DND-41 (cell line): ENCODE measurements at regions not wholly inside any gene's neighbourhood (a gene's known extent, or its start where the extent isn't known, plus 50 kb on each side); places are given as distances from the start of the nearest gene placed in this dataset.

Source experiments
- ATAC-seq: fragments of 200-7000 bp; cut with Tn5 transposase; 3 replicates; pipeline ENCODE4 v1.9.1; 2021; ENCODE audit warnings: low read depth; ENCODE audit not compliant: insufficient read depth
- DNase-seq: peaks from one replicate; pipeline ENCODE4 v3.0.0-alpha.2; 2020
- H2AFZ ChIP-seq: 2 replicates; pipeline ENCODE4 v1.6.0; 2012; ENCODE audit warnings: low read depth, low read length
- H3K27ac ChIP-seq: 2 replicates; pipeline ENCODE4 v1.5.1; 2012; ENCODE audit warnings: low read length, inconsistent platforms
- H3K27me3 ChIP-seq: fragments of 200-600 bp; sonication (generic); 2 replicates; pipeline ENCODE4 v1.6.0; 2012; ENCODE audit warnings: low read length, mild to moderate bottlenecking, inconsistent platforms; ENCODE audit not compliant: insufficient read depth, poor library complexity
- H3K36me3 ChIP-seq: 2 replicates; pipeline ENCODE4 v1.5.1; 2012; ENCODE audit warnings: low read length, inconsistent platforms; ENCODE audit not compliant: insufficient read depth
- H3K4me1 ChIP-seq: 2 replicates; pipeline ENCODE4 v1.5.1; 2012; ENCODE audit warnings: mild to moderate bottlenecking, low read length; ENCODE audit not compliant: insufficient read depth
- H3K4me2 ChIP-seq: 2 replicates; pipeline ENCODE4 v1.6.0; 2012; ENCODE audit warnings: mild to moderate bottlenecking, moderate library complexity, low read length, inconsistent platforms; ENCODE audit not compliant: insufficient read depth
- H3K4me3 ChIP-seq, 2 experiments: fragments of 200-600 bp in 1 of 2; shearing (Covaris generic) in 1 of 2; 2 replicates each; pipeline ENCODE4 v1.5.1; 2012 to 2016; ENCODE audit warnings: inconsistent platforms in 2 of 2, low read length in 2 of 2, mild to moderate bottlenecking in 2 of 2, low read depth in 1 of 2, moderate library complexity in 1 of 2
- H3K79me2 ChIP-seq: 2 replicates; pipeline ENCODE4 v1.6.0; 2012; ENCODE audit warnings: low read length, inconsistent platforms; ENCODE audit not compliant: insufficient read depth
- H3K9ac ChIP-seq: 2 replicates; pipeline ENCODE4 v1.6.0; 2012; ENCODE audit warnings: low read depth, mild to moderate bottlenecking, inconsistent platforms, low read length, moderate library complexity
- H3K9me3 ChIP-seq: 2 replicates; pipeline ENCODE4 v1.5.1; 2012; ENCODE audit warnings: low read length, moderate library complexity, mild to moderate bottlenecking, inconsistent platforms; ENCODE audit not compliant: insufficient read depth, severe bottlenecking
- H4K20me1 ChIP-seq: 2 replicates; pipeline ENCODE4 v1.6.0; 2012; ENCODE audit warnings: low read length; ENCODE audit not compliant: insufficient read depth
- EZH2 ChIP-seq: IDR thresholded peaks from 3 replicates; pipeline ENCODE4 v1.6.1; 2012; ENCODE audit warnings: borderline replicate concordance, low read depth, mild to moderate bottlenecking, moderate library complexity, low read length, inconsistent platforms; ENCODE audit not compliant: severe bottlenecking
- TF ChIP-seq, protein P1 (sequence below): IDR thresholded peaks from 2 replicates; pipeline ENCODE4 v1.5.1; 2012; ENCODE audit warnings: borderline replicate concordance, low read length, moderate library complexity, mild to moderate bottlenecking; ENCODE audit not compliant: poor library complexity, severe bottlenecking; ENCODE audit errors: extremely low read depth

DNA sequence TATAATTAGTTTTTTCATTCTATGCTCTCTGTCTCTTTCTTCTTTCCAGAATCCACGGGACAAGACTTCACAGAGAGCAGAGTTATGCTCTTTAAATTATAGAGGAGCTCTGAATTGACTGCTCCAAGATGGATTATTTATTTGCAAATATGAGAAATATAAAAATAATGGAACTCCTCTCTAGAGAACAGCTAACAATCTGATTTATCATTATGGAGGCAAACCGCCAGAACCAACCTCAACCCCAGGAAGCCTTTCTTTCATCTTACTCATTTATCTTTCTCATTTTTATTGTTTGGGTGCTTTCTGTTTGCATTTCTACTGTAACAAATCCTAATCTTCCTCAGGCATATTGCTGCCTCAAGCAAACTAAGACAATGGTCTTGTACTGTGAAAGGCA is 216.5 kb downstream of the C12orf50 start:
- H3K4me3 ChIP-seq, result no peak overlapping the region
- no peak for TF ChIP-seq EZH2
- TF ChIP-seq, protein P1, sequence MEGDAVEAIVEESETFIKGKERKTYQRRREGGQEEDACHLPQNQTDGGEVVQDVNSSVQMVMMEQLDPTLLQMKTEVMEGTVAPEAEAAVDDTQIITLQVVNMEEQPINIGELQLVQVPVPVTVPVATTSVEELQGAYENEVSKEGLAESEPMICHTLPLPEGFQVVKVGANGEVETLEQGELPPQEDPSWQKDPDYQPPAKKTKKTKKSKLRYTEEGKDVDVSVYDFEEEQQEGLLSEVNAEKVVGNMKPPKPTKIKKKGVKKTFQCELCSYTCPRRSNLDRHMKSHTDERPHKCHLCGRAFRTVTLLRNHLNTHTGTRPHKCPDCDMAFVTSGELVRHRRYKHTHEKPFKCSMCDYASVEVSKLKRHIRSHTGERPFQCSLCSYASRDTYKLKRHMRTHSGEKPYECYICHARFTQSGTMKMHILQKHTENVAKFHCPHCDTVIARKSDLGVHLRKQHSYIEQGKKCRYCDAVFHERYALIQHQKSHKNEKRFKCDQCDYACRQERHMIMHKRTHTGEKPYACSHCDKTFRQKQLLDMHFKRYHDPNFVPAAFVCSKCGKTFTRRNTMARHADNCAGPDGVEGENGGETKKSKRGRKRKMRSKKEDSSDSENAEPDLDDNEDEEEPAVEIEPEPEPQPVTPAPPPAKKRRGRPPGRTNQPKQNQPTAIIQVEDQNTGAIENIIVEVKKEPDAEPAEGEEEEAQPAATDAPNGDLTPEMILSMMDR, result no peak
- H3K27ac ChIP-seq, result no peak overlapping the region

DNA sequence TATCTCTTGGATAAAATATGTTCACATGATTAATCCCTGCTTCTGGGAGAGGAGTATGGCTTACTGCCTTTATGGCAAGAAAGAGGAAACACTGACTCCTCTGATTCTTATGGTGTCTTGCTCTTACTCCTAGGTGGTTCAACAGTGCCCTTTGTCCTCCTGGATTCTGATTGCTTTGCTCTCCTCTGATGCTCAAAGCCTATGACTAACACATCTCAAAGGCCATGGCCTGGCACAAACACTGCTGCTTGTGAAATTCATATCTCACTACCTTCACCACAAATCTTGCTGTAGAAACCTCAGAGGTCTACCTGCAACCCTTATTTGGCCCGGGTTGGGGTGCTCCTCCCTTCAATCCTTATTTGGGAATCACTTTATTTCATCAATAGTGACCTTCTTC is 217.2 kb downstream of the C12orf50 start:
- no peak for TF ChIP-seq EZH2
- TF ChIP-seq, protein P1, result no peak
- no peaks in the 10 kb centered on the region for H3K4me1 ChIP-seq
- no peak for DNase-seq

More for the DNA sequence above, 216.5 kb downstream of the C12orf50 start:
- Histone ChIP-seq H3K9ac (no peak overlapping the region), H3K27me3 (no peaks in the 10 kb centered on the region), H3K4me1 (no peaks in the 10 kb centered on the region), H3K9me3 (no peaks in the 10 kb centered on the region), H3K79me2 (no peaks in the 10 kb centered on the region), H3K36me3 (no peaks in the 10 kb centered on the region), H2AFZ (no peak overlapping the region), H3K4me2 (no peak overlapping the region), H4K20me1 (no peaks in the 10 kb centered on the region)
- no peak for ATAC-seq
- no peak for DNase-seq

DNA sequence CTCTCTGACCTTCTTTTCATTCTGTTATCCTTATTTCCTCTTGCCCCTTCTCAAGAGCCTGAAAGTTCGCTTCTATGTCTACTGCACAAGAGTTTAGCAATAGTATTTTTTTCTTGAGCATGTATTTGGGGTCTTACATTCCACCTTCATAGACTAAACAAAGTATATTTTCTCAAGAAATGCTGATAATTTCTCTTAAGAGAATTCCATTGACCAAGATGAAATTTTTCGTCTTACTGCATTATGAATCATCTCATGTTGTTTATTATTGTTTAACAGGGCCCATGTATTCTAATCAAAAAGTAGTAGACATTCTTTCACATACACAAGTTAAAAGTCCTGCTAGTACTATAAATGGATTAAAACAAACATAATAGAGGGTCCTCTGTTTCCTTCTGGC is 219.3 kb downstream of the C12orf50 start:
- Histone ChIP-seq H3K27me3 (no peaks in the 10 kb centered on the region), H3K9ac (no peak overlapping the region), H2AFZ (no peak overlapping the region), H4K20me1 (no peaks in the 10 kb centered on the region), H3K4me2 (no peak overlapping the region), H3K9me3 (no peaks in the 10 kb centered on the region), H3K4me3 (no peak overlapping the region), H3K79me2 (no peaks in the 10 kb centered on the region), H3K36me3 (no peaks in the 10 kb centered on the region), H3K4me1 (no peaks in the 10 kb centered on the region), H3K27ac (no peak overlapping the region)
- TF ChIP-seq EZH2, result no peak
- TF ChIP-seq, protein P1, result no peak
- ATAC-seq (no peak), DNase-seq (no peak)

More for the DNA sequence above, 217.2 kb downstream of the C12orf50 start:
- H3K27me3 ChIP-seq, result no peaks in the 10 kb centered on the region
- H3K9ac ChIP-seq, result no peak overlapping the region
- no peaks in the 10 kb centered on the region for H4K20me1 ChIP-seq
- no peak overlapping the region for H2AFZ ChIP-seq
- no peak overlapping the region for H3K4me2 ChIP-seq
- H3K4me3 ChIP-seq, result no peak overlapping the region
- H3K36me3 ChIP-seq, result no peaks in the 10 kb centered on the region
- H3K79me2 ChIP-seq, result no peaks in the 10 kb centered on the region
- no peaks in the 10 kb centered on the region for H3K9me3 ChIP-seq
- no peak for ATAC-seq
- no peak overlapping the region for H3K27ac ChIP-seq

DNA sequence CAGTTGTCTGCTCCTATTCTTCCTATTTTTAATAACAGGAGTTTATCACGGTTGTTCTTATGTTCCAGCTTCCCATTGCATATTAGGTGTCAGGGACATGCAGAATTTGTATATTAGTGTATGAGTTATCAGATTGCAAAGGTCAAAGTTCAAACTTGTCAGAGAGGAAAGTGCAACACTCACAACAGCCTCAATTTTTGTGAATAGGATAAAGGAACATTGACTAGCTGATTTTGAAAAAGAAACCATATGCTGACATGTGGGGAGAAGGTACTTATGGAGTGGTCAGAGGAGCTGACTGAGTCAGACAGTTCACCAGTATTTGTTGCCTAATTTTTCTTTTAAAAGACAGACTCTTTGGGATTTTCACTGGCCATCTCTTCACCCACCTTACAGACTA is 222.1 kb downstream of the C12orf50 start:
- Histone ChIP-seq H3K4me1 (no peaks in the 10 kb centered on the region), H3K27ac (no peak overlapping the region)
- DNase-seq, result no peak

More for the DNA sequence above, 222.1 kb downstream of the C12orf50 start:
- Histone ChIP-seq H3K9ac (no peak overlapping the region), H3K4me3 (no peak overlapping the region), H3K36me3 (no peaks in the 10 kb centered on the region), H3K9me3 (no peaks in the 10 kb centered on the region), H3K4me2 (no peak overlapping the region), H3K79me2 (no peaks in the 10 kb centered on the region), H4K20me1 (no peaks in the 10 kb centered on the region), H3K27me3 (no peaks in the 10 kb centered on the region), H2AFZ (no peak overlapping the region)
- no peak for ATAC-seq
- no peak for TF ChIP-seq EZH2
- TF ChIP-seq, protein P1, result no peak
